Ovary (tissue), 3 donors: ENCODE measurements at regions not wholly inside any gene's neighbourhood (a gene's known extent, or its start where the extent isn't known, plus 50 kb on each side); places are given as distances from the start of the nearest gene placed in this dataset.

Experiments used
- CTCF ChIP-seq, 3 donors: fragments of 450-650 bp in 2 of 3; fragments of 200-600 bp in 1 of 3; IDR thresholded peaks; one replicate each; pipeline versions ENCODE4 v1.5.1 to v1.8.0; 2016 to 2022; ENCODE audit warnings: antibody characterized with exemption in 3 of 3, mild to moderate bottlenecking in 1 of 3
- EP300 ChIP-seq: sonication (generic); formaldehyde crosslinking; IDR thresholded peaks from one replicate; pipeline ENCODE4 v1.6.1; 2017; ENCODE audit warnings: antibody characterized with exemption
- POLR2A ChIP-seq: fragments of 450-650 bp; IDR thresholded peaks from one replicate; pipeline ENCODE4 v1.6.1; 2017; ENCODE audit warnings: antibody characterized with exemption, mild to moderate bottlenecking, moderate library complexity
- donor health status: DM: no; HTN: no; CAD: no.

- TF ChIP-seq EP300 (no peak), POLR2A (no peak), CTCF (IDR thresholded peaks at IDR 0.05) (no peak)
These were observed 100.6 kb upstream of the PDE1C start for GRCh38 chr7:32170838-32171237.
